ENCODE measurements at regions not wholly inside any gene's neighbourhood (a gene's known extent, or its start where the extent isn't known, plus 50 kb on each side); places are given as distances from the start of the nearest gene placed in this dataset.

- ATAC-seq = no peak
- Histone ChIP-seq H3K4me1 (no peaks in the 10 kb centered on the region), H3K27ac (no peak overlapping the region), H3K27me3 (no peaks in the 10 kb centered on the region), H3K4me3 (no peak overlapping the region), H3K36me3 (no peaks in the 10 kb centered on the region), H3K9me3 (no peaks in the 10 kb centered on the region)
- TF ChIP-seq CTCF (IDR thresholded peaks at IDR 0.05) = no peak
- no peak for DNase-seq
- no peak for FAIRE-seq
- 48 to 60% methylated on average over 1 of the region's 1 CpG for WGBS, 2 donors
- intact Hi-C loops (cut with DNase I) = no loop called here
Measured at GRCh38 chr12:74820324-74820723, 282.7 kb downstream of the ATXN7L3B start.

DNA sequence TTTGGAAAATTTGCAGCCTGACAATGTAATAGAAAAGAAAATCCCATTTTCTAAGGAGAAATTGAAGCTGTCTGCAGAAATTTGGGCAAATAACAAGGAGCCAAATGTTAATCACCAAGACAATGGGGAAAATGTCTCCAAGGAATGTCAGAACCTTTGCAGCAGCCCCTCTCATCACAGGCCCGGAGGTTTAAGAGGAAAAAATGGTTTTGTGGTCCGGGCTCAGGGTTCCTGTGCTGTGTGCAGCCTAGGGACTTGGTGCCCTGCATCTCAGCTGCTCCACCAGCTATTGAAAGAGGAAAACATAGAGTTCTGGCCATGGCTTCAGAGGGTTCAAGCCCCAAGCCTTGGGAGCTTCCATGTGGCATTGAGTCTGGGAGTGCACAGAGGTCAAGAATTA lies 298.9 kb downstream of the ATXN7L3B start:
- intact Hi-C loops (cut with DNase I) = no loop called here

GRCh38 chr12:74846116-74846515 lies 308.5 kb downstream of the ATXN7L3B start:
- H3K27me3 ChIP-seq = no peaks in the 10 kb centered on the region
- H3K4me1 ChIP-seq = peaks cover 0 to 6% (median 0%) of the 10 kb centered on the region in 3 donors
- WGBS, 2 donors = 44 to 47% methylated on average over 2 of the region's 2 CpGs
- H3K9me3 ChIP-seq = no peaks in the 10 kb centered on the region
- H3K4me3 ChIP-seq = no peak overlapping the region
- FAIRE-seq (no peak), ATAC-seq (no peak), DNase-seq (no peak)
- no peaks in the 10 kb centered on the region for H3K36me3 ChIP-seq
- no peak for TF ChIP-seq CTCF (IDR thresholded peaks at IDR 0.05)
- intact Hi-C loops (cut with DNase I) = no loop called here
- no peak overlapping the region for H3K27ac ChIP-seq

More for the DNA sequence above, 298.9 kb downstream of the ATXN7L3B start:
- no peaks in the 10 kb centered on the region for H3K9me3 ChIP-seq
- DNase-seq = no peak
- no peaks in the 10 kb centered on the region for H3K36me3 ChIP-seq
- no peak for TF ChIP-seq CTCF (IDR thresholded peaks at IDR 0.05)
- 34 to 70% methylated on average over 2 of the region's 2 CpGs for WGBS, 2 donors
- FAIRE-seq = no peak
- ATAC-seq = no peak
- H3K4me3 ChIP-seq = no peak overlapping the region
- no peak overlapping the region for H3K27ac ChIP-seq
- no peaks in the 10 kb centered on the region for H3K4me1 ChIP-seq
- H3K27me3 ChIP-seq = no peaks in the 10 kb centered on the region

DNA sequence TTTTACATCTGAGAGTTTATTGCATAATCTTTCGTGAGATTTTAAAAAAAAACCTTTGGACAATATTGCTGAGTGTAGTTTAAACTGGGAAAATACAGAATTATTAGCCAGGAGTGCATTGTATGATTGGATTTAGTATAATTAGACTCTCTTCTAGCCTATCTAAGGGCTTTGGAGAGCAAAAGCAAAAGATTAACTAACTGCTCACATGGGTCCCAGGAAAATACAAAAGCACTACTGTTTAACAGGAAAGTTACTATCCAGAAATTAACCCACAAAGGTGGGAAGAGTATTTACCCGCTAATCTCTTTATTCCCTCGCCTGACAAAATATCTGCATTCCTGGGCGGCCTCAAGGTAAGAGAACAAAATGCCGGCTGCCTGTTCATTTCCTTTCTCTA lies 309.5 kb downstream of the ATXN7L3B start:
- Histone ChIP-seq H3K4me1 (peaks cover 0 to 6% (median 0%) of the 10 kb centered on the region in 3 donors), H3K9me3 (no peaks in the 10 kb centered on the region), H3K27me3 (no peaks in the 10 kb centered on the region), H3K4me3 (peak overlapping the region in 2 of 4 donors; percentile 6 to 27), H3K27ac (peak overlapping the region in 3 of 4 donors; percentile 13 to 60 (median 24)), H3K36me3 (no peaks in the 10 kb centered on the region)
- ATAC-seq (peak; percentile 56 to 91 (median 78)), FAIRE-seq (no peak), DNase-seq (no peak)
- no peak for TF ChIP-seq CTCF (IDR thresholded peaks at IDR 0.05)
- intact Hi-C loops (cut with DNase I) = no loop called here
- WGBS, 2 donors = 16 to 17% methylated on average over 5 of the region's 5 CpGs

GRCh38 chr12:74848006-74848405 lies 310.4 kb downstream of the ATXN7L3B start:
- DNase-seq = no peak
- TF ChIP-seq CTCF (IDR thresholded peaks at IDR 0.05) = no peak
- peak in 2 of 4 donors; percentile 11 to 17 for ATAC-seq
- Histone ChIP-seq H3K27ac (peak overlapping the region in 2 of 4 donors; percentile 13 to 60), H3K27me3 (no peaks in the 10 kb centered on the region), H3K36me3 (no peaks in the 10 kb centered on the region), H3K4me1 (peaks cover 0 to 6% (median 0%) of the 10 kb centered on the region in 3 donors), H3K9me3 (no peaks in the 10 kb centered on the region), H3K4me3 (peak overlapping the region in 2 of 4 donors; percentile 6 to 27)
- 26 to 56% methylated on average over 2 of the region's 2 CpGs for WGBS, 2 donors
- no peak for FAIRE-seq
- intact Hi-C loops (cut with DNase I) = no loop called here
